ENCODE measurements at regions not wholly inside any gene's neighbourhood (a gene's known extent, or its start where the extent isn't known, plus 50 kb on each side); places are given as distances from the start of the nearest gene placed in this dataset.

DNA sequence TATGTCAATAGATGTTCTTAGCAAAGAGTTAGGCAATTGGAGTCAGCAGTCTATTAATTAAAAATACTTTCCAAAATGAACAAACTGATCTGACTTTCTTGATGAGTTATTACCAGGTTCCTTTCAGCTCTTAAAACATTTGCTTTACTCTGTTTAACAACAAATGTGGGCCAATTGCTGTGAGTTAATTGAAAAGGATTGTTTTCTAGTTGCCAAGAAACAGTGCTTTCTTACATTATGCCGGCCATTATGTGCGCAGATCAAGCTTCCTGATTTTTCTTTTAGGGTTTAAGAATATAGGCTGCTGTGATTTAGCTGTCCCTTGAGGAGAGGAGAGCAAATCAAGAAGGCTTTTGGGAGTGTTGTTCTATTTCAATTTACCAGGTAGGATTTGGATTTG, 50.5 kb upstream of the ITPRID2 start:
- CTCF ChIA-PET = interaction anchor here (1.0 kb wide), 1 partner anchor 42 kb away, joined by 3 read pairs; no protein-coding TSS in a partner anchor
- Histone ChIP-seq H3K4me1 (ENCODE audit: control insufficient read depth in 1 of 2, insufficient read depth in 2 of 2, low read depth in 1 of 2, low read length in 1 of 2) (no peaks in the 10 kb centered on the region), H3K9me2 (no peaks in the 10 kb centered on the region), H3K4me3 (ENCODE audit: low read depth in 2 of 2, low read length in 1 of 2) (no peak overlapping the region), H4K20me1 (ENCODE audit: insufficient read depth) (no peaks in the 10 kb centered on the region), H3K4me2 (no peak overlapping the region), H3K9me3 (no peaks in the 10 kb centered on the region), H3F3A (replicated peaks; ENCODE audit: insufficient read depth) (no peaks in the 10 kb centered on the region), H3K9ac (no peak overlapping the region), H3K36me3 (replicated peaks in 1 of 2; ENCODE audit: control insufficient read depth in 1 of 2, insufficient read depth in 2 of 2, low read length in 1 of 2) (no peaks in the 10 kb centered on the region), H2AFZ (ENCODE audit: low read depth) (0 out of 2 replicates have a peak overlapping the region, but pooled peaks have one; percentile 12), H3K79me2 (ENCODE audit: insufficient read depth) (no peaks in the 10 kb centered on the region), H3K27me3 (ENCODE audit: insufficient read depth) (no peaks in the 10 kb centered on the region), H3K27ac (ENCODE audit: low read depth in 2 of 2, low read length in 1 of 2) (no peak overlapping the region)
- POLR2A ChIA-PET = no interaction called here
- WGBS (ENCODE audit: low lambda C conversion rate) = 97% methylated on average over 2 of the region's 2 CpGs
- no peak for TF ChIP-seq RFX5 (IDR thresholded peaks at IDR 0.05; ENCODE audit: low read length)
- no peak for TF ChIP-seq FOSL2 (IDR thresholded peaks at IDR 0.05; ENCODE audit: borderline replicate concordance, low read depth)
- no peak for TF ChIP-seq CHD2 (IDR thresholded peaks at IDR 0.05; ENCODE audit: low read length, partially characterized antibody)
- TF ChIP-seq, protein P1, sequence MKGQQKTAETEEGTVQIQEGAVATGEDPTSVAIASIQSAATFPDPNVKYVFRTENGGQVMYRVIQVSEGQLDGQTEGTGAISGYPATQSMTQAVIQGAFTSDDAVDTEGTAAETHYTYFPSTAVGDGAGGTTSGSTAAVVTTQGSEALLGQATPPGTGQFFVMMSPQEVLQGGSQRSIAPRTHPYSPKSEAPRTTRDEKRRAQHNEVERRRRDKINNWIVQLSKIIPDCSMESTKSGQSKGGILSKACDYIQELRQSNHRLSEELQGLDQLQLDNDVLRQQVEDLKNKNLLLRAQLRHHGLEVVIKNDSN (IDR thresholded peaks at IDR 0.05; ENCODE audit: borderline replicate concordance, low read depth) = no peak
- no peak for TF ChIP-seq GATA2 (CRISPR knock-in tag; IDR thresholded peaks at IDR 0.05)
- no peak for TF ChIP-seq RCOR1 (IDR thresholded peaks at IDR 0.05; ENCODE audit: low read length)
- no peak for TF ChIP-seq GABPA (IDR thresholded peaks at IDR 0.05; ENCODE audit: low read depth)
- TF ChIP-seq TCF12 (IDR thresholded peaks at IDR 0.05) = no peak
- no peak for TF ChIP-seq MXI1 (IDR thresholded peaks at IDR 0.05; ENCODE audit: low read depth, low read length)
- TF ChIP-seq NFIC (IDR thresholded peaks at IDR 0.05; ENCODE audit: borderline replicate concordance) = no peak
- TF ChIP-seq NRF1 (IDR thresholded peaks at IDR 0.05; ENCODE audit: low read depth, low read length) = no peak
- TF ChIP-seq TAF1 (IDR thresholded peaks at IDR 0.05; ENCODE audit: borderline replicate concordance, low read depth, low read length) = no peak
- TF ChIP-seq, protein P2, sequence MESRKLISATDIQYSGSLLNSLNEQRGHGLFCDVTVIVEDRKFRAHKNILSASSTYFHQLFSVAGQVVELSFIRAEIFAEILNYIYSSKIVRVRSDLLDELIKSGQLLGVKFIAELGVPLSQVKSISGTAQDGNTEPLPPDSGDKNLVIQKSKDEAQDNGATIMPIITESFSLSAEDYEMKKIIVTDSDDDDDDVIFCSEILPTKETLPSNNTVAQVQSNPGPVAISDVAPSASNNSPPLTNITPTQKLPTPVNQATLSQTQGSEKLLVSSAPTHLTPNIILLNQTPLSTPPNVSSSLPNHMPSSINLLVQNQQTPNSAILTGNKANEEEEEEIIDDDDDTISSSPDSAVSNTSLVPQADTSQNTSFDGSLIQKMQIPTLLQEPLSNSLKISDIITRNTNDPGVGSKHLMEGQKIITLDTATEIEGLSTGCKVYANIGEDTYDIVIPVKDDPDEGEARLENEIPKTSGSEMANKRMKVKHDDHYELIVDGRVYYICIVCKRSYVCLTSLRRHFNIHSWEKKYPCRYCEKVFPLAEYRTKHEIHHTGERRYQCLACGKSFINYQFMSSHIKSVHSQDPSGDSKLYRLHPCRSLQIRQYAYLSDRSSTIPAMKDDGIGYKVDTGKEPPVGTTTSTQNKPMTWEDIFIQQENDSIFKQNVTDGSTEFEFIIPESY (IDR thresholded peaks at IDR 0.05; ENCODE audit: borderline replicate concordance, low read depth) = no peak
- TF ChIP-seq, protein P3, sequence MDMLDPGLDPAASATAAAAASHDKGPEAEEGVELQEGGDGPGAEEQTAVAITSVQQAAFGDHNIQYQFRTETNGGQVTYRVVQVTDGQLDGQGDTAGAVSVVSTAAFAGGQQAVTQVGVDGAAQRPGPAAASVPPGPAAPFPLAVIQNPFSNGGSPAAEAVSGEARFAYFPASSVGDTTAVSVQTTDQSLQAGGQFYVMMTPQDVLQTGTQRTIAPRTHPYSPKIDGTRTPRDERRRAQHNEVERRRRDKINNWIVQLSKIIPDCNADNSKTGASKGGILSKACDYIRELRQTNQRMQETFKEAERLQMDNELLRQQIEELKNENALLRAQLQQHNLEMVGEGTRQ (IDR thresholded peaks at IDR 0.05; ENCODE audit: borderline replicate concordance, low read depth, low read length) = no peak
- no peak for TF ChIP-seq FOXJ3 (CRISPR knock-in tag; IDR thresholded peaks at IDR 0.05)
- no peak for TF ChIP-seq SIN3A (IDR thresholded peaks at IDR 0.05; ENCODE audit: borderline replicate concordance, low read depth, low read length)
- no peak for TF ChIP-seq EZH2phosphoT487 (IDR thresholded peaks at IDR 0.05; ENCODE audit: borderline replicate concordance, low read depth)
- TF ChIP-seq, protein P4, sequence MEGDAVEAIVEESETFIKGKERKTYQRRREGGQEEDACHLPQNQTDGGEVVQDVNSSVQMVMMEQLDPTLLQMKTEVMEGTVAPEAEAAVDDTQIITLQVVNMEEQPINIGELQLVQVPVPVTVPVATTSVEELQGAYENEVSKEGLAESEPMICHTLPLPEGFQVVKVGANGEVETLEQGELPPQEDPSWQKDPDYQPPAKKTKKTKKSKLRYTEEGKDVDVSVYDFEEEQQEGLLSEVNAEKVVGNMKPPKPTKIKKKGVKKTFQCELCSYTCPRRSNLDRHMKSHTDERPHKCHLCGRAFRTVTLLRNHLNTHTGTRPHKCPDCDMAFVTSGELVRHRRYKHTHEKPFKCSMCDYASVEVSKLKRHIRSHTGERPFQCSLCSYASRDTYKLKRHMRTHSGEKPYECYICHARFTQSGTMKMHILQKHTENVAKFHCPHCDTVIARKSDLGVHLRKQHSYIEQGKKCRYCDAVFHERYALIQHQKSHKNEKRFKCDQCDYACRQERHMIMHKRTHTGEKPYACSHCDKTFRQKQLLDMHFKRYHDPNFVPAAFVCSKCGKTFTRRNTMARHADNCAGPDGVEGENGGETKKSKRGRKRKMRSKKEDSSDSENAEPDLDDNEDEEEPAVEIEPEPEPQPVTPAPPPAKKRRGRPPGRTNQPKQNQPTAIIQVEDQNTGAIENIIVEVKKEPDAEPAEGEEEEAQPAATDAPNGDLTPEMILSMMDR (IDR thresholded peaks at IDR 0.05) = no peak
- no peak for TF ChIP-seq YY1 (IDR thresholded peaks at IDR 0.05; ENCODE audit: low read depth)
- DNase-seq = no peak

Small RNA genes in the stretch of these regions (small RNA-seq; reads per million reads assigned to genes)
- gene RNU6ATAC19P = 0 reads per million in 7 experiments

Measured in SK-N-SH (cell line).